IMR-90 (cell line): ENCODE measurements at regions not wholly inside any gene's neighbourhood (a gene's known extent, or its start where the extent isn't known, plus 50 kb on each side); places are given as distances from the start of the nearest gene placed in this dataset.

Experiments
- BHLHE40 ChIP-seq: fragments of 150-350 bp; IDR thresholded peaks from 2 replicates; pipeline ENCODE4 v1.6.1; 2016; ENCODE audit warnings: mild to moderate bottlenecking, low read depth, low read length
- CEBPB ChIP-seq: IDR thresholded peaks from 2 replicates; pipeline ENCODE4 v1.6.1; 2012; ENCODE audit warnings: low read depth, low read length, improper control_type of control experiment
- CTCF ChIP-seq: conservative IDR thresholded peaks from 2 replicates; pipeline ENCODE4 v1.5.1; 2012; ENCODE audit warnings: mild to moderate bottlenecking, low read depth, low read length, improper control_type of control experiment
- ELK1 ChIP-seq: fragments of 150-350 bp; IDR thresholded peaks from 2 replicates; pipeline ENCODE4 v1.6.1; 2016; ENCODE audit warnings: low read depth, mild to moderate bottlenecking, low read length, moderate library complexity, borderline replicate concordance
- MAFK ChIP-seq: IDR thresholded peaks from 2 replicates; pipeline ENCODE4 v1.6.1; 2012; ENCODE audit warnings: low read depth, low read length, improper control_type of control experiment
- MAZ ChIP-seq: IDR thresholded peaks from 2 replicates; pipeline ENCODE4 v1.6.1; 2012; ENCODE audit warnings: low read depth, mild to moderate bottlenecking, low read length, improper control_type of control experiment, moderate library complexity, borderline replicate concordance
- MXI1 ChIP-seq: IDR thresholded peaks from 2 replicates; pipeline ENCODE4 v1.6.1; 2012; ENCODE audit warnings: low read depth, mild to moderate bottlenecking, low read length, moderate library complexity, borderline replicate concordance
- NFE2L2 ChIP-seq: fragments of 150-350 bp; IDR thresholded peaks from 2 replicates; pipeline ENCODE4 v1.6.1; 2016; ENCODE audit warnings: low read depth, mild to moderate bottlenecking, low read length
- POLR2A ChIP-seq: IDR thresholded peaks from 2 replicates; pipeline ENCODE4 v1.6.1; 2012; ENCODE audit warnings: mild to moderate bottlenecking, low read depth, low read length
- RAD21 ChIP-seq: IDR thresholded peaks from 2 replicates; pipeline ENCODE4 v1.6.1; 2012; ENCODE audit warnings: low read length, improper control_type of control experiment
- RCOR1 ChIP-seq: IDR thresholded peaks from 2 replicates; pipeline ENCODE4 v1.6.1; 2012; ENCODE audit warnings: mild to moderate bottlenecking, low read length, improper control_type of control experiment; ENCODE audit not compliant: insufficient replicate concordance
- RFX5 ChIP-seq: IDR thresholded peaks from 2 replicates; pipeline ENCODE4 v1.8.0; 2012; ENCODE audit warnings: low read depth, mild to moderate bottlenecking, low read length, moderate library complexity
- SMC3 ChIP-seq: fragments of 150-350 bp; IDR thresholded peaks from 2 replicates; pipeline ENCODE4 v1.6.1; 2016; ENCODE audit warnings: low read depth, mild to moderate bottlenecking, antibody characterized with exemption, low read length, moderate library complexity
- USF2 ChIP-seq: fragments of 150-350 bp; IDR thresholded peaks from 2 replicates; pipeline ENCODE4 v1.6.1; 2017; ENCODE audit warnings: mild to moderate bottlenecking, antibody characterized with exemption, low read length, low read depth

GRCh38 chr5:2023196-2023595 lies 140.5 kb upstream of the IRX4 start:
- no peak for TF ChIP-seq MXI1
- no peak for TF ChIP-seq POLR2A
- no peak for TF ChIP-seq CTCF
- TF ChIP-seq ELK1, result no peak
- no peak for TF ChIP-seq RCOR1
- TF ChIP-seq SMC3, result no peak
- TF ChIP-seq MAZ, result no peak
- TF ChIP-seq NFE2L2, result no peak
- TF ChIP-seq RAD21, result no peak
- TF ChIP-seq USF2, result no peak
- no peak for TF ChIP-seq BHLHE40
- TF ChIP-seq MAFK, result no peak
- TF ChIP-seq CEBPB, result no peak
- no peak for TF ChIP-seq RFX5
